ENCODE measurements at regions not wholly inside any gene's neighbourhood (a gene's known extent, or its start where the extent isn't known, plus 50 kb on each side); places are given as distances from the start of the nearest gene placed in this dataset.
"Not testable (repeated sequence)": the region's sequence is repeated elsewhere in the genome, so short reads cannot be mapped to it uniquely, and the experiment has no call there.

DNA sequence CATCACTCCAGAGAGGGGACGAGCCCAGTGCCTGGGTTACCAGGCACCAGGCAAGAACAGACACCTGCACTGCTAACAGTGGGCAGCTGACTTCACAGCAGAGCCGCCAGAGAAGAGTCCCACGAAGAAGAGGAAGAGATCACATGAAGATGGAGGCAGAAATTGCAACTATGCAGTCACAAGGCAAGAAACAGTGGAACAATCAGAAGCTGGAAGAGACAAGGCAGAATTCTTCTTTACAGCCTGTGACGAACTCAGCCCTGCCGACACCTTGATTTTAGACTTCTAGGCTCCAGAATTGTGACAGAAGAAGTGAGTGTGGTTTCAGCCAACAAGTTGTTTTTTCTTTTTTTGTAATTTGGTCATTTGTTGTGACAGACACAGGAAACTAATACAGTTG lies 59.2 kb downstream of the IL12A start:
- DNase-seq, result peak; percentile 34

DNA sequence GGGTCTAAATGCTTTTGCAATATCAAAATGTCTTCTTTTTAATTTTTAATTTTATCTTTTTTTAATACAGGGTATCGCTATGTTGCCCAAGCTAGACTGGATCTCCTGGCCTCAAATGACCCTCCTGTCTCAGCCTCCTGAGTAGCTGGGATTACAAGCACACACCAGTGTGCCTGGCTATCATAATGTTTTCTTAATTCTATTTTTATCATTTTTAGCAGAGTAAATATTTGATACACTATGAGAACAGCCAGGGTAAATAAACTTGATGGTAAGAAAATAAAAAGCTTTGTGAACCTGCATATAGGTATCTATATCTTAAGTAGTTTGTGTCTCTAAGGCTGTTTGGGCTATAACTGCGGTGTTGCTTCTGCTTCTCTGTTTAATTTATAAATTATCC lies 60.4 kb downstream of the IL12A start:
- no peak for DNase-seq

DNA sequence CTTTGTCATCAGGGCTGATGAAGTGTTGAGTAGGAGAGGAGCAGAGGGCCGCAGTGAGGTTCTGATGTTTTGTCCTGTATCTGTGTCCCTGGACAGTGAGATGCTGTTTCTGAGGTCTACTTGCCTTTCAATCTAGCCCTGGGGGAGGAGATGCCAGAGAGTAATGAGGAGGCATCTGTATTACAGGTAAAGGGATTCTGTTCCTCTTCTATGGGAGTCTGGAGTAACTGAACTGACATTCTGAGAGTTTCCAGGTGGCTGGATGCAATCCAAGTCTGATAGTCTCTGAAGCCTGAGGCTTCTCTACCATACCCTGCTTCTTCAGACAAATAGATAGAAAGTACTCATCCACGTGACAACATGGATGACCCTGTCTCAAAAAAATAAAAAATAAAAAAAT lies 60.9 kb downstream of the IL12A start:
- DNase-seq, result no peak

DNA sequence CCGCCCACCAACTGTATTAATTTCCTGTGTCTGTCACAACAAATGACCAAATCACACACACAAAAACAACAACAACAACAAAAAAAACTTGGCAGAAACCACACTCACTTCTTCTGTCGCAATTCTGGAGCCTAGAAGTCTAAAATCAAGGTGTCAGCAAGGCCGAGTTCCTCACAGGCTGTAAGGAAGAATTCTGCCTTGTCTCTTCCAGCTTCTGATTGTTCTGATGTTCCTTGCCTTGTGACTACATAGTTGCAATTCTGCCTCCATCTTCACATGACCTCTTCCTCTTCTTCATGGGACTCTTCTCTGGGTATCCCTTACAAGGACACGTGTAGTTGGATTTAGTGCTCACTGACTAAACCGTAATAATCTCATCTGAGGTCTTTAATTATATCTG lies 61.4 kb downstream of the IL12A start:
- peak; percentile 67 for DNase-seq

DNA sequence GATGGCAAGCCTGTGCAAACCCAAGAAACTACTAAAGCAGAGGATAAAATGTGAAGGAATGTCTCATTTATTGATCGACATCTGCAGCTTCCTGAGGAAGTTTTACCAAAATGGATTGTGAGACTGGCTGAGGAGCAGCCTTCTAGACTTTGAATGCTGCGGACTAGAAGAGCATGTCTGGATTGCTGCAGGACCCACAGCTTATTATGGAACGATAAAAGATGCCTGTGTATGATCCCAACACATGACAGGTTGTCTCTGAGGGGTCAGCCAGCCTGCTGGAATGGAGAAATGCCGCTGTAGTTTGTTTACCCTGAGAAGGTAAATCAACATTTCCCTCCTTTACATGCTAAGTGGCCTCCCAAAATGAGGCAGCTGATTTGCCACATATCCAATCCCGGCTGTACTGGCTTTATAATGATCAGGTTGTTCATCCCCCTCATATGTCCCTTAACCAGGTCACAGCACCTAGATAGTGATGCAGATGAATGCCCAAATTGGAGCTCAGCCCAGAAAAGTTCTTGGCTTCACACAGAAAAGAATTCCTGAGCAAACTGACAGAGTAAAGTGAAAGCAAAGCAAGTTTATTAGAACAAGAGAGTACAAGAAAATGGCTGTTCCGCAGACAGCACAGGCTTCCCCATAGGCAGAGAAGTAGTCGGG lies 63.9 kb downstream of the IL12A start:
- DNase-seq, result no peak

DNA sequence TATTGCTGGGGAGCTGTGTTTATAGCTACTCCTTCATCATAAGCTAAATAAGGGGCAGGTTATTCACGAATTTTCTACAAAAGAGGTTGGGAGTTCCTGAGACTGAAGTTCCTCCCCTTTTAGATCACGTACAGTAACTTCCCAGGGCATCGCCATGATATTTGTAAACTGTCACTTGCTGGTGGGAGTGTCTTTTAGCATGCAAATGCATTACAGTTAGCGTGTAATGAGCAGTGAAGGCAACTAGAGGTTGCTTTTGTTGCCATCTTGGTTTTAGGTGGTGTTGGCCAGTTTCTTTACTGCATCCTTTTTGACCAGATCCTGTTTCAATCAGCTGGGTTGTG lies 64.4 kb downstream of the IL12A start:
- DNase-seq, result no peak

DNA sequence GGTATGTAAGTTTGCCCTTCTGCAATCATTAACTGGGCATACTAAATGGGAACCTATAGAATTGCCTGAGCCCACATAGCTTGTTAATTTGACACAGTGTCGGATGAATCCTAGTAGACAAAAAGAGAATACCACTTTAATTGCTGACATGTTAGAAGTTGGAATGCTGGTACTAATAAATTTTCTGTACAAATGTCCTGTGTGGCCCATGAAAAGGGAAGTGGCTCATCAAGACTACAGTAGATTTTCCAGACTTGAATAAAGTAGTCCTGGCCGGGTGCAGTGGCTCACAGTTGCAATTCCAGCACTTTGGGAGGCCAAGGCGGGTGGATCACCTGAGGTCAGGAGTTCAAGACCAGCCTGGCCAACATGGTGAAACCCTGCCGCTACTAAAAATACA lies 66.2 kb downstream of the IL12A start:
- not testable (repeated sequence) for DNase-seq

DNA sequence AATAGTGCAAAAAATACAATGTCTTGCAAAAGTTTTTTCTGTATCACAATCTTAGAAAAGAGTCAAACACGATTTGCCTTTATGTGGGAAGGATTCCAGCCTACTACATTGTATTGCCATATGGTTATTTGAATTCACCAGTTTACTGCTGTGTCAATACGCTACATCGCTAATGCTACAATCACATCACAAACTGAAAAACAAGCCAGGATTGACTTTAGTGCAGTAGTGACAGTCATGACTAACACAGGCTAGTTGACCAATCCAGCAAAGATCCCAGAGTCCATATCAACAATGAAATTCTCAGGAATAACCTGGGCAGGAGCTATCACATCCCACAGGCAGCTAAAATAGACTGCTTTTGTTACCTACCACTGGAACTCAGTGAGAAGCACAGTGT lies 67.0 kb downstream of the IL12A start:
- no peak for DNase-seq

DNA sequence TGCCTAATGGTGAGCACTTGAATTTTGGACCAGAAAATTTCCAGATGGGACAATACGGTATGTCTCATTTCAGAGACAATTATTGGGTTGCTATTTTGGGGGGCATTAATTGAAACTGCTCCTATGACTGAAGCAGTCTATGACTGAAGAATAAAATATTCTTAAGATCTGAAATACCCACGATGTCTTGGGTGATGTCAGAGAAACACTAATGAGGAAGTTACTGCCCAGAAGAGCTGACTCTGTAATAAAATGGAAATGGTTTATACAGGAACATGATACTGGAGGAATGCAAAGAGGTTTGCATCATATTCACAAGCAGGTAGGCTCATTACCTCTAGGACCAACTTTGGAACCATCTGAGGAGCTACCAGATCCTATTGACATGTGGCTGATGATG lies 68.7 kb downstream of the IL12A start:
- peak; percentile 76 for DNase-seq

DNA sequence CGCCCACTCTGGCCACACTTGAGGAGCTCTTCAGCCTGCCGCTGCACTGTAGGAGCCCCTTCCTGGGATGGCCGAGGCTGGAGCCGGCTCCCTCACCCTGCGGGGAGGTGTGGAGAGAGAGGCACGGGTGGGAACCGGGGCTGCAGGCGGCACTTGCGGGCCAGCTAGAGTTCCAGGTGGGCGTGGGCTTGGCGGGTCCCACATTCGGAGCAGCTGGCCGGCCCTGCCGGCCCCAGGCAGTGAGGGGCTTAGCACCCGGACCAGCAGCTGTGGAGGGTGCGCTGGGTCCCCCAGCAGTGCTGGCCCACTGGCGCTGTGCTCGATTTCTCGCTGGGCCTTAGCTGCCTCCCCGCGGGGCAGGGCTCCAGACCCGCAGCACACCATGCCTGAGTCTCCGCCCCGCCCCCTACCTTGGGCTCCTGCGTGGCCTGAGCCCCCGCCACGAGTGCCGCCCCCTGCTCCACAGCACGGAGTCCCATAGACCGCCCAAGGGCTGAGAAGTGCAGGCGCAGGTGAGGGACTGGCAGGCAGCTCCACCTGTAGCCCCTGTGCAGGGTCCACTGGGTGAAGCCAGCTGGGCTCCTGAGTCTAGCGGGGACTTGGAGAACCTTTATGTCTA lies 71.9 kb downstream of the IL12A start:
- no peak for DNase-seq

DNA sequence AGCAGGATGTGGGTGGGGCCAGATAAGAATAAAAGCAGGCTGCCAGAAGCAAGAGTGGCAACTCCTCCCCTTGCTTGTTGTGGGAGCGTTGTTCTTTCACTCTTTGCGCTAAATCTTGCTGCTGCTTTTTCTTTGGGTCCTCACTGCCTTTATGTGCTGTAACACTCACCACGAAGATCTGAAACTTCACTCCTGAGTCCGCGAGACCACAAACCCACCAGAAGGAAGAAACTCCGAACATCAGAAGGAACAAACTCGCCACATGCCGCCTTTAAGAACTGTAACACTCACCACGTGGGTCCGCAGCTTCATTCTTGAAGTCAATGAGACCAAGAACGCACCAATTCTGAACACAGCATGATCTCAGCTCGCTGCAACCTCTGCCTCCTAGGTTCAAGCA lies 72.9 kb downstream of the IL12A start:
- DNase-seq, result no peak

DNA sequence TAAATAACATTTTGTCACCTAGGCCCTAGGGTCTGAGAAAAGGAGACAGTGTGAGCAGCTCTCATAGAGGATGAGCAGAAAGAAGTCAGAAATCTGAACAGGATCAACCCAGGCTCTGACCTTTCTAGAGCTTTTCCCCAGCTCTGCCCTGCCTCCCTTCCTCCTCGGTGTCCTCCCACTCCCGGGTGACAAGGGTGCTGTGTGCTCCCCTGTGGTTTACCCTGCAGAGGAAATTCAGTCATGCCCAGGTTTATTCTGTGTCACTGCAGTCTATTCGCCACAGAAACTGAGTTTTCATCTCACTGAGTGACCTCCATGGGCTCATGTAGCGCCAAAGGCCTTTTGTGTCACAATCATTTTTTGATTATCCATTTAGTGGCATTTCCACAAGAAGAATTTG lies 76.6 kb downstream of the IL12A start:
- DNase-seq, result peak; percentile 83

DNA sequence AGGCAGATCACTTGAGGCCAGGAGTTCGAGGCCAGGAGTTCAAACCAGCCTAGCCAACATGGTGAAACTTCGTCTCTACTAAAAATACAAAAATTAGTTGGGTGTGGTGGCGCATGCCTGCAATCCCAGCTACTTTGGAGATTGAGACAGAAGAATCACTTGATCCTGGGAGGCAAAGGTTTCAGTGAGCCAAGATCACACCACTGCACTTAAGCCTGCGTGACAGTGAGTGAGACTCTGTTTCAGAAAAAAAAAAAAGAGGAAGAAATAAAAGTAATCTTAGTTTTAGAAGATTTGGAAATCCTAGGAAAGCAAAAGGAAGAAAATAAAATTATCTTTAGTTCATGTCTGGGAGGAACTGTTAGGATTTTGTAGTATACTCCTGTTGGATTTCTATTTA lies 77.2 kb downstream of the IL12A start:
- peak; percentile 79 for DNase-seq

DNA sequence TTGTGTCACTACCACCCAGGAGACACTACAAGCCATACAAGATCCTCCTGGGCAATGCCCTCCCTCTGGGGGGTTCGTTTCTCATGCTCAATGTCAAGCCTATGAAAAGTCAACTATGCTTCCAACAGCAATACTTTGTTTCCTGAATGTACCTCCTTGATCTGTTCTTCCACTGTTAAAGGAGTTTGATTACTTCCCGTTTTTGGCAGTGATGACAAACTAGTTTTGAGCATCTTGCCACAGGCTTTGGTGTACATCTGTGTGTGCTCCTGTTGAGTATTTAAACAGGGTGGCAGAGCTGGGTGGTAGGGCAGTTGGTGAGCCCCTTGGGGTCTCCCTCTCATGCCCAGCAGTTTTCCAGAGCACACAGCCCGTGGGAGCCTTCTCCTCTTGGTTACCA lies 81.4 kb downstream of the IL12A start:
- DNase-seq, result peak; percentile 41

DNA sequence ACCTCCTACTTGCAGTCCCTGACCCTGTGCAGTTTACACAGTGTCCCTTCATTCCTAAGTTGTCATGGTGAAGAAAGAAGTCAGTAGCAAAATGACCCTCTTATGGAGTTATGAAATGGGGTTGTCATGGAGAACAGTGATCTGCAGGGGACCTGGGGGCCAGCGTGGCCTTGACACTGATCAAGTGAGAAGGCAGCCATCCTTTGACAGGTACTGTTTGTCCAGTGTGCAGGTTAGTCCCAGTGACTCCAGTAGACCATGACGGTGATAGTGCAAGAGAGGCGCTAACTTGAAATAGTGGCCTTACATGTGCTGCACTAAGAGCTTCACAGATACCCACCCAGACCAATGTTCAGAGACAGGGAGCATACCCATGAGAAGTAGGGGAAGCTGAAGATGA lies 87.9 kb downstream of the IL12A start:
- no peak for DNase-seq

DNA sequence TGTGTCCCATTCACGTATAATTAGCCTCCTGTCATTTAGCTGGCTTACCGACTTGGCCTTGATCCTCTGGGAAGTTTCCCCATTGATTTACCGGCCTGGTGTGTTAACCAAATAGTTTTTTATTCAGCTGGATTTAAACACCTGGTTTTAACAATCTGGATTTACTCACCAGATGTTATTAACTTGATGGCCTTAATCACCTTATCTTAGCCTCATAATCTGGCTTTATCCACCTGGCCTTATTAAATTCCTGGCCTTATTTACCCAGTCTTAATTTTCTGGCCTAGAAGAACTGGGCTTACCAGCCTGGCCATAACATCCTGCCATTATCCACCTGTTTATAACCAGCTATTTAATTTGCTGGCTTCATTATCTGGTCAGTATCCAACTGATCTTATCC lies 89.9 kb downstream of the IL12A start:
- DNase-seq, result no peak

DNA sequence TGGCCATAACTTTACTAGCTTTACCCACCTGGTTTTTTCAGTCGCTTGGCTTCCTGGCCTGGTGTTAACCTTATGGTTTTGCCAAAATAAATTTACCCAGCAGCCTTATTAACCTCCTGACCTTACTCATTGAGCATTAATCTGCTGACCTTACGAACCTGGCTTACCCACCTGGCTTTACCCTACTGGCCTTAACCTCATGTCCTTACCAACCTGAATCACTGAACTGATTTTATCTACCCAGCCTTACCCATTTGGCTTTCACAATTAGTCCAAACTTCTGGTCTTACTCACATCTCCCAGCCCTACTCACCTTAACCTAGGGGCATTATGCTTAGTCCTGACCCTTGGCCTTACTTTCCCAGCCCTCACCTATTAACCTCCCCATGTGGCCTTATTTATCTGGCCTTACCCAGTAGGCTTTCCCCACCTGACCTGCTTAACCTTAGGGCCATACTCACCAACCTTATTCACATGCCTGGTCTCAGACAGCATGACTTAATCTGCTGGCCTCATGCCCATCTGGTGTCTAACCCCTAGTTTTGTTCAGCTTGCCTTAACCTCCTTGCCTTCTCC lies 93.4 kb downstream of the IL12A start:
- no peak for DNase-seq

DNA sequence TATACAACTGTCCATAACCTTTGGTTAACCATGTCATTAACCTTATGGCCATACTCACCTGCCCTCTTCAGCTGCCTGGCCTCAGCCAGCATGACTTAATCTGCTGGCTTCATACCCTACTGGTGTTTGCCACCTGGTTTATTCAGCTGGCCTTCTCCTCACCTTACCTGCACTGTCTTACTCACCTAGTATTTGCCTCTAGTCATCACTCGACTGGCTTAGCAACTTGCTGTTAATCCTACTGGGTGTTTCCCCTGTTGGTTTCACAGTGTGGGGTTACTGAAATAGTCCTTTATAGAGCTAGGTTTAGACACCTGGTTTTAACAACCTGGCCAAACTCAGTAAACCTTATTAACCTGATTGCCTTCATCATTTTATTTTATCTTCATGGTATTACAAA lies 96.4 kb downstream of the IL12A start:
- DNase-seq, result no peak

DNA sequence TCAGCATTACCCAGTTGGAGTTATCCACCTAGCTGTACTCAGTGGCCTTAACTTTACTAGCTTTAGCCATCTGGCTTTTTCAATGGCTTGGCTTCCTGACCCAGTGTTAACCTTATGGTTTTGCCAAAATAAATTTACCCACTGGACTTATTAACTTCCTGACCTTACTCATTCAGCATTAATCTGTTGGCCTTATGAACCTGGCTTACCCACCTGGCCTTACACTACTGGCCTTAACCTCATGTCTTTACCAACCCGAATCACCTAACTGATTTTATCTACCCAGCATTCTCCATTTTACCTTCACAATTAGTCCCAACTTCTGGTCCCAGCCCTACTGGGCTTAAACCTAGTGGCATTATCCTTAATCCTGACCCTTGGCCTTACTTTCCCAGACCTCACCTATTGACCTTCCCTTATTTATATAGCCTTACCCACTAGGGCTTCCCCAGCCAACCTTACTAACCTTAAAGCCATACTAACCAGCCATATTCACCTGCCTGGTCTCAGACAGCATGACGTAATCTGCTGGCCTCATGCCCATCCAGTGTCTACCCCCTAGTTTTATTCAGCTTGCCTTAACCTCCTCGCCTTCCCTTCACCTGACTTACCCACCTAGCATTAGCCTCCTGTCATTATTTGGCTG lies 100.0 kb downstream of the IL12A start:
- no peak for DNase-seq

DNA sequence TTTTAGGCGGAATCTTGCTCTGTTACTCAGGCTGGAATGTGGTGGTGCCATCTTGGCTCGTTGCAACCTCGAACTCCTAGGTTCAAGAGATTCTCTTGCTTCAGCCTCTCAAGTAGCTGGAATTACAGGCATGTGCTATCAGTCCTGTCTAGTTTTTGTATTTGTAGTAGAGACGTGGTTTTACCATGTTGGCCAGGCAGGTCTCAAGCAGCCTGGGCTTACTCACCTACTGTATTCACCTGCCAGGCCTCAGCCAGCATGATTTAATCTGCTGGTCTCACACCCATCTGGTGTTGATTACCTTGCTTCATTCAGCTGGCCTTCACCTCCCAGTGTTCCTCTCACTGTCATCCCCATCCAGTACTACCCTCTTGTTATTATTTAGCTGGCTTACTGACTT lies 102.0 kb downstream of the IL12A start:
- no peak for DNase-seq

DNA sequence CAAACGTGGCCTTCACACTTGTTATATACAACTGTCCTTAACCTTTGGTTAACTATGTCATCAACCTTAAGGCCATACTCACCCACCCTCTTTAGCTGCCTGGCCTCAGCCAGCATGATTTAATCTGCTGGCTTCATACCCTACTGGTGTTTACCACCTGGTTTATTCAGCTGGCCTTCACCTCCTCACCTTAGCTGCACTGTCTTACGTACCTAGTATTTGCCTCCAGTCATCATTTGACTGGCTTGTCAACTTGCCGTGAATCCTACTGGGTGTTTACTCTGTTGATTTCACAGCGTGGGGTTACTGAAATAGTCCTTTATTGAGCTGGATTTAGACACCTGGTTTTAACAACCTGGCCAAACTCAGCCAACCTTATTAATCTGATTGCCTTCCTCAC lies 102.8 kb downstream of the IL12A start:
- no peak for DNase-seq

DNA sequence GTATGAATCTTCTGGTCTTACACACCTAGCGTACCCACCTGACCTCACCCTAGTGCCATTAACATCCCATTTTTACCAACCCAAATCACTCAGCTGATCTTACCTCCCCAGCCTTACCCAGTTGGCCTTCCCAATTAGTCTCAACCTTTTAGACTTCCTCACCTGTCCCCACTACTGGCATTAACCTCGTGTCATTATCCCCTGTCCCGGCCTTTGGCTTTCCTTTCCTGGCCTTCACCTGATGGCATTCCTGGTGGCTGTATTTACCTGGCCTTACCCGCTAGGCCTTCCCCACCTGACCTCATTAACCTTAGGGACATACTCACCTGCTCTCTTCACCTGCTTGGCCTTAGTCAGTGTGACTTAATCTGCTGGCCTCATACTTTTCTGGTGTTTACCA lies 104.1 kb downstream of the IL12A start:
- no peak for DNase-seq

DNA sequence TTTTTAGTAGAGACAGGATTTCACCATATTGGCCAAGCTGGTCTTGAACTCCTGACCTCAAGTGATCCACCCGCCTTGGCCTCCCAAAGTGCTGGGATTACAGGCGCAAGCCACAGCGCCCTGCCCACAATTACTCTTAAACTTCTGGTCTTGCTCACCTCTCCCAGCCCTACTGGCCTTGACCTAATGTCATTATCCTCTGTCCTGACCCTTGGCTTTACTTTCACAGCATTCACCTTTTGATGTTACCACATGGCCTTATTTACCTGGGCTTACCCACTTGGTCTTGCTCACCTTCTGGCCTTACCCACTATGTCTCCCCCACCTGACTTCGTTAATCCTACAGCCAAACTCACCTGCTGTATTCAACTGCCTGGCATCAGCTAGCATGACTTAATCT lies 105.9 kb downstream of the IL12A start:
- DNase-seq, result no peak

DNA sequence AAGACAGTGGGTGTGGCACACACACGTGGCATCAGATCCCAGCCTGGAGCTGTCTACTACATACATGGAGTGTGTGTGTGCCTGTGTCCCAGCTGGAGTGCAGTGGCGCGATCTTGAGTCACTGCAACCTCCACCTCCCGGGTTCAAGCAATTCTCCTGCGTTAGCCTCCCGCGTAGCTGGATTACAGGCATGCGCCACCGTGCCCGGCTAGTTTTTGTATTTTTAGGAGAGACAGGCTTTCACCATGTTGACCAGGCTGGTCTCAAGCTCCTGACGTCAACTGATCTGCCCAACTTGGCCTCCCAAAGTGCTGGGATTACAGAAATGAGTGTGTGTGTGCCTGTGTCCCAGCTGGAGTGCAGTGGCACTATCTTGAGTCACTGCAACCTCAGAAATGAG lies 108.8 kb downstream of the IL12A start:
- no peak for DNase-seq

Data from inflammatory macrophage treated with lipopolysaccharide for 4 hours (primary cell).